MM.1S (cell line): ENCODE measurements at regions not wholly inside any gene's neighbourhood (a gene's known extent, or its start where the extent isn't known, plus 50 kb on each side); places are given as distances from the start of the nearest gene placed in this dataset.

Experiments
- EZH2 ChIP-seq: fragments of 300-600 bp; sonication (generic); optimal IDR thresholded peaks from 2 replicates; pipeline ENCODE3; 2017; ENCODE audit warnings: low read depth, mild to moderate bottlenecking, antibody characterized with exemption, low read length, mixed read lengths
- EZH2phosphoT487 ChIP-seq: fragments of 300-600 bp; sonication (generic); IDR thresholded peaks from 2 replicates; pipeline ENCODE4 v1.6.1; 2018; ENCODE audit warnings: antibody characterized with exemption, low read length
- TF ChIP-seq, protein P1 (sequence below): fragments of 300-600 bp; sonication (generic); IDR thresholded peaks from 2 replicates; pipeline ENCODE4 v1.5.1; 2016; ENCODE audit warnings: antibody characterized with exemption, low read length, mixed read lengths

DNA sequence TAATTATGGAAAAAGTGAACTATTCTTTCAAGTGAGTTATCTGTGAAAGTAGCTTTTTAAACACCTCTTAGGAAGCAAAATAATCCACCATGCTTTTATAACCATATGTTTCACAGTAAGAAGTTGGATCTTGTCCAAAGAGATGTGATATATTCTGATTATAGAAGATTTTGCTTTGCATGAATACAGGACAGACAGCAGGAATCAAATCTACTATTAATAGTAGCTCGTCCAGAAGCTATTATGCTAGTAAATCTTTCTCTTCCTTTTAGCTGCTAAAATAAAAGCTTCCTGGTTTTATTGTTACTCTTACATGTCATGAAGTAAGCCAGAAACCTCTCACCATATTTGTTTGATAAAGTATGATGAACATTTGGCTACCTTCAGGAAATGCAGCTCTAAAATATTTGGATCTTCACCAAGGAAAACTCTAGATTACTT lies 257.0 kb downstream of the IPO8 start:
- TF ChIP-seq, protein P1, sequence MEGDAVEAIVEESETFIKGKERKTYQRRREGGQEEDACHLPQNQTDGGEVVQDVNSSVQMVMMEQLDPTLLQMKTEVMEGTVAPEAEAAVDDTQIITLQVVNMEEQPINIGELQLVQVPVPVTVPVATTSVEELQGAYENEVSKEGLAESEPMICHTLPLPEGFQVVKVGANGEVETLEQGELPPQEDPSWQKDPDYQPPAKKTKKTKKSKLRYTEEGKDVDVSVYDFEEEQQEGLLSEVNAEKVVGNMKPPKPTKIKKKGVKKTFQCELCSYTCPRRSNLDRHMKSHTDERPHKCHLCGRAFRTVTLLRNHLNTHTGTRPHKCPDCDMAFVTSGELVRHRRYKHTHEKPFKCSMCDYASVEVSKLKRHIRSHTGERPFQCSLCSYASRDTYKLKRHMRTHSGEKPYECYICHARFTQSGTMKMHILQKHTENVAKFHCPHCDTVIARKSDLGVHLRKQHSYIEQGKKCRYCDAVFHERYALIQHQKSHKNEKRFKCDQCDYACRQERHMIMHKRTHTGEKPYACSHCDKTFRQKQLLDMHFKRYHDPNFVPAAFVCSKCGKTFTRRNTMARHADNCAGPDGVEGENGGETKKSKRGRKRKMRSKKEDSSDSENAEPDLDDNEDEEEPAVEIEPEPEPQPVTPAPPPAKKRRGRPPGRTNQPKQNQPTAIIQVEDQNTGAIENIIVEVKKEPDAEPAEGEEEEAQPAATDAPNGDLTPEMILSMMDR, result no peak
- no peak for TF ChIP-seq EZH2
- no peak for TF ChIP-seq EZH2phosphoT487
